ENCODE measurements at regions not wholly inside any gene's neighbourhood (a gene's known extent, or its start where the extent isn't known, plus 50 kb on each side); places are given as distances from the start of the nearest gene placed in this dataset.

- TF ChIP-seq POLR2AphosphoS5 (IDR thresholded peaks at IDR 0.05): no peak
- no peak for TF ChIP-seq POLR2A (IDR thresholded peaks at IDR 0.05)
- no peak for TF ChIP-seq CTCF (IDR thresholded peaks at IDR 0.05)
Measured at GRCh38 chr9:2286333-2286705, 271.2 kb downstream of the SMARCA2 start.

Measured in upper lobe of left lung (tissue), 4 donors.